WERI-Rb-1 (cell line): ENCODE measurements at regions not wholly inside any gene's neighbourhood (a gene's known extent, or its start where the extent isn't known, plus 50 kb on each side); places are given as distances from the start of the nearest gene placed in this dataset.
"Not testable (repeated sequence)": the region's sequence is repeated elsewhere in the genome, so short reads cannot be mapped to it uniquely, and the experiment has no call there.

Experiments
- DNase-seq: peaks from one replicate; pipeline ENCODE4 v3.0.0-alpha.2; 2020
- H3K27ac ChIP-seq: fragments of 250-450 bp; sonication (Bioruptor Pico); 2 replicates; pipeline ENCODE4 v1.5.1; 2020; ENCODE audit warnings: mild to moderate bottlenecking, moderate library complexity
- H3K27me3 ChIP-seq: fragments of 250-450 bp; sonication (Bioruptor Pico); 2 replicates; pipeline ENCODE4 v1.5.1; 2021; ENCODE audit warnings: mild to moderate bottlenecking, low read depth, moderate library complexity; ENCODE audit not compliant: insufficient read depth, severe bottlenecking
- H3K36me3 ChIP-seq: fragments of 250-450 bp; sonication (Bioruptor Pico); 2 replicates; pipeline ENCODE4 v1.5.1; 2020; ENCODE audit warnings: mild to moderate bottlenecking, moderate library complexity
- H3K4me3 ChIP-seq: 2 replicates; pipeline ENCODE4 v1.5.1; 2011; ENCODE audit warnings: low read depth, mild to moderate bottlenecking, control low read depth, low read length
- H3K9me3 ChIP-seq: fragments of 250-450 bp; sonication (Bioruptor Pico); 2 replicates; pipeline ENCODE4 v1.5.1; 2021; ENCODE audit warnings: mild to moderate bottlenecking, moderate library complexity; ENCODE audit not compliant: severe bottlenecking
- TF ChIP-seq, protein P1 (sequence below): IDR thresholded peaks from 2 replicates; pipeline ENCODE4 v1.5.1; 2011; ENCODE audit warnings: low read depth, mild to moderate bottlenecking, control low read depth, inconsistent platforms, low read length

DNA sequence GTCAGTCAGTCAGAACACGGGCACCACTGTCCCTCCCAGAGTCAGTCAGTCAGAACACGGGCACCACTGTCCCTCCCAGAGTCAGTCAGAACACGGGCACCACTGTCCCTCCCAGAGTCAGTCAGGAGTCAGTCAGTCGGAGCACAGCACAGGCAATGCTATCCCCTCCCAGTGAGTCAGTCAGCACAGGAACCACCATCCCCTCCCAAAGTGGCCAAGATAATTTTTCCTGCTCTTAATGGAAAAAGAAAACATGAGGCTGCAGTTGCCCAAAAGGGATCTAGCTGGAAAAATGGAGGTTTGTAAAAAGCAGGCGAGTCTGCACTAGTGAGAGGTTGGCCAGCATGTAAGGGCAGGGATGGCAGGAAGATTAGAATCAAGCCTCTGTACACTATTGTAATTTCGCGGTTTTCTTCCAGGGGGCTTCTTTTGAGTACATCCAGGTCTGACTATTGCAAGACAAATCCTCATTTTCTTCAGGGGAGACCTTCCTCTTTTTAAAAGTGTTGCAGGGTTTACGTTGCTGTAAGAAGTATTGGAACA, 213.8 kb downstream of the SIPA1L2 start:
- Histone ChIP-seq H3K27ac (no peak overlapping the region), H3K4me3 (no peak overlapping the region), H3K9me3 (no peaks in the 10 kb centered on the region), H3K27me3 (no peaks in the 10 kb centered on the region), H3K36me3 (no peaks in the 10 kb centered on the region)
- TF ChIP-seq, protein P1, sequence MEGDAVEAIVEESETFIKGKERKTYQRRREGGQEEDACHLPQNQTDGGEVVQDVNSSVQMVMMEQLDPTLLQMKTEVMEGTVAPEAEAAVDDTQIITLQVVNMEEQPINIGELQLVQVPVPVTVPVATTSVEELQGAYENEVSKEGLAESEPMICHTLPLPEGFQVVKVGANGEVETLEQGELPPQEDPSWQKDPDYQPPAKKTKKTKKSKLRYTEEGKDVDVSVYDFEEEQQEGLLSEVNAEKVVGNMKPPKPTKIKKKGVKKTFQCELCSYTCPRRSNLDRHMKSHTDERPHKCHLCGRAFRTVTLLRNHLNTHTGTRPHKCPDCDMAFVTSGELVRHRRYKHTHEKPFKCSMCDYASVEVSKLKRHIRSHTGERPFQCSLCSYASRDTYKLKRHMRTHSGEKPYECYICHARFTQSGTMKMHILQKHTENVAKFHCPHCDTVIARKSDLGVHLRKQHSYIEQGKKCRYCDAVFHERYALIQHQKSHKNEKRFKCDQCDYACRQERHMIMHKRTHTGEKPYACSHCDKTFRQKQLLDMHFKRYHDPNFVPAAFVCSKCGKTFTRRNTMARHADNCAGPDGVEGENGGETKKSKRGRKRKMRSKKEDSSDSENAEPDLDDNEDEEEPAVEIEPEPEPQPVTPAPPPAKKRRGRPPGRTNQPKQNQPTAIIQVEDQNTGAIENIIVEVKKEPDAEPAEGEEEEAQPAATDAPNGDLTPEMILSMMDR, result no peak
- no peak for DNase-seq

DNA sequence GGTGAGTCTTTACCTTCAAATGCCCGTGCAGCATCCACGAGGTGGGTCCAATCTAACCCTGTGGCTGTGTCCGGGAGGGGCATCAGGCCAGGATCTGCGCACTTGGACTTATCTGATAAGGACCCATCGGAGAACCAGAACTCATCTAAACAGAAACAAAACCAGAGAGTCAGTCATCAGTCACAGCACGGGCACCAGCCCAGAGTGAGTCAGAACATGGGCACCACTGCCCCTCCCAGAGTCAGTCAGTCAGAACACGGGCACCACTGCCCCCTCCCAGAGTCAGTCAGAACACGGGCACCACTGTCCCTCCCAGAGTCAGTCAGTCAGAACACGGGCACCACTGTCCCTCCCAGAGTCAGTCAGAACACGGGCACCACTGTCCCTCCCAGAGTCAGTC, 214.5 kb downstream of the SIPA1L2 start:
- H3K27me3 ChIP-seq, H3K36me3 ChIP-seq, H3K4me3 ChIP-seq, DNase-seq, H3K27ac ChIP-seq, H3K9me3 ChIP-seq: not testable (repeated sequence)

DNA sequence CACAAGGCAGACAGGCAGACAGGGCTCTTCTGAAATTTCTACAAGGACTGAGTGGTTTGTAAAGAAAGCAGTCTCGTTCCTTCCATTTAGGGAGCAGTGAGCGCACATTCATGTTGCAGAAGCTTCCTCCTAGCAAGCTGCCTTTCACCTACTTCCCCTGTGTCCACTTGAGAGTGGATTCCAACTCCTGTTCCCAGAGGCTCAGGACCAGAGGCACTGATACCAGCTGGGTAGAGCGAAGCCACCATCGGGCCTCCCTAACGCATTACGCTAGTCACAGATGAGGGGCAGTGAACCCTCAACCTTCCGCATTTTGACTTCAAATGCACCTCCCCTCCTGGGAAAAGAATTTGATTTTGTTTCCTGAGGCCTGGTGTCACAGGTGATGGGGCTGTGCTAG, 215.8 kb downstream of the SIPA1L2 start:
- H3K36me3 ChIP-seq, result no peaks in the 10 kb centered on the region
- H3K27me3 ChIP-seq, result no peaks in the 10 kb centered on the region
- H3K9me3 ChIP-seq, result peaks cover 6% of the 10 kb centered on the region
- H3K4me3 ChIP-seq, result no peak overlapping the region
- no peak for DNase-seq
- TF ChIP-seq, protein P1, result no peak
- H3K27ac ChIP-seq, result no peak overlapping the region

DNA sequence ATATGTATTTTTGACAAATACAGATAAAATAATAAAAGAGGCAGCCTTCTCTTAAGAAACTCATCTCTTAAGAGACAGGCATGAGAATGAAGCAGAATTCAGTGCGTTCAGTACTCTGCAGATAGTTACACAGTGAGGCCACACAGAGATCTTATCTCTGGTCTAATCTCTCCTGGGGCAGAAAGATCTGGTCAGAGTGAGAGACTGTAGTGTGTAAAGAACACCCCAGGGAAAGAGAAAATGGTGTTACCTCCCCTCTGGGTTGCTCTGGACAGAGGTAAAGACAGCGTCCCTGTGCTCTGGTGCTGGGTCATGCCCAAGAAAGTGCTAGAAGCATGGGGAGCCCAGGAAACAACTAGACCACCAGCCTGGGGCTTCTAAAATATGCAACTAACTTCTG, 216.3 kb downstream of the SIPA1L2 start:
- no peaks in the 10 kb centered on the region for H3K27me3 ChIP-seq
- no peak overlapping the region for H3K27ac ChIP-seq
- DNase-seq, result no peak
- TF ChIP-seq, protein P1, result no peak
- H3K9me3 ChIP-seq, result peaks cover 6% of the 10 kb centered on the region
- no peaks in the 10 kb centered on the region for H3K36me3 ChIP-seq
- no peak overlapping the region for H3K4me3 ChIP-seq

DNA sequence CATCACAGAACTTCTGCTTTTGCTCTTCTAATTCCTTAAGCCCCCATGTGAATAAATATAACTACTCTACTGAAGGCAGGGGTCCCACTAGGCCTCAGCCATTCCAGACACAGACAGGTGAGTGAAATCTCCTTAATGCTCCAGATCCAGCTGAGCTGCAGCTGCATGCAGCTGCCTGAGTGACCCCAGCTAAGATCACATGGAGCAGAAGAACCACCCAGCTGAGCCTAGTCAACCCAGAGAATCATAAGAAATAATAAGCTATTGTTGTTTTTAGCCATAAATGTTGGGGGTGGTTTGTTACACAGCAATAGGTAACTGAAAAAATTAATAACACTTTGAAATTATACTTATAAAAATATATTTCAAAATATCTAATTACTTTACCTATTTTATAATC, 220.3 kb downstream of the SIPA1L2 start:
- no peaks in the 10 kb centered on the region for H3K27me3 ChIP-seq
- no peak overlapping the region for H3K27ac ChIP-seq
- TF ChIP-seq, protein P1, result no peak
- no peak overlapping the region for H3K4me3 ChIP-seq
- peaks cover 6% of the 10 kb centered on the region for H3K9me3 ChIP-seq
- no peak for DNase-seq
- no peaks in the 10 kb centered on the region for H3K36me3 ChIP-seq

DNA sequence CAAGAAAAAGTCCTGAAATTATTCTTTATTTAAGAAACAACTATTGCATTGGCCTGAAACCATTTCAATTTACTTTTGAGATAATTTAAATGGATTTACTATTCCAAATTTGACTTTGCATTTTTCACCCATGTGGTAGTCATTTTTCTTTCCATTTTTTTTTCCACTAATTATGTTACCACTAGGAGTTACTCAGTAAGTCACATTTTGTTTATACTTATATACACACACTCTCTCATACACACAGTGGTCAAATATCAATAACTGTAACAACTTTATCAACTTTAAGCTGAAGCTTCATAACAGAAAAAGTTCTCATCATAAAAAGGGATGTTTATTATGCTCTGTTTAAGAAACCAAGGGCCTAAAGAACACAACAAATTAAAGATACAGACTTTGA, 222.8 kb downstream of the SIPA1L2 start:
- no peak overlapping the region for H3K27ac ChIP-seq
- peaks cover 6% of the 10 kb centered on the region for H3K9me3 ChIP-seq
- no peak overlapping the region for H3K4me3 ChIP-seq
- TF ChIP-seq, protein P1, result no peak
- DNase-seq, result no peak
- no peaks in the 10 kb centered on the region; the same call in 1 of the 2 replicates for H3K36me3 ChIP-seq
- H3K27me3 ChIP-seq, result no peaks in the 10 kb centered on the region
